ENCODE measurements at regions not wholly inside any gene's neighbourhood (a gene's known extent, or its start where the extent isn't known, plus 50 kb on each side); places are given as distances from the start of the nearest gene placed in this dataset.

DNA sequence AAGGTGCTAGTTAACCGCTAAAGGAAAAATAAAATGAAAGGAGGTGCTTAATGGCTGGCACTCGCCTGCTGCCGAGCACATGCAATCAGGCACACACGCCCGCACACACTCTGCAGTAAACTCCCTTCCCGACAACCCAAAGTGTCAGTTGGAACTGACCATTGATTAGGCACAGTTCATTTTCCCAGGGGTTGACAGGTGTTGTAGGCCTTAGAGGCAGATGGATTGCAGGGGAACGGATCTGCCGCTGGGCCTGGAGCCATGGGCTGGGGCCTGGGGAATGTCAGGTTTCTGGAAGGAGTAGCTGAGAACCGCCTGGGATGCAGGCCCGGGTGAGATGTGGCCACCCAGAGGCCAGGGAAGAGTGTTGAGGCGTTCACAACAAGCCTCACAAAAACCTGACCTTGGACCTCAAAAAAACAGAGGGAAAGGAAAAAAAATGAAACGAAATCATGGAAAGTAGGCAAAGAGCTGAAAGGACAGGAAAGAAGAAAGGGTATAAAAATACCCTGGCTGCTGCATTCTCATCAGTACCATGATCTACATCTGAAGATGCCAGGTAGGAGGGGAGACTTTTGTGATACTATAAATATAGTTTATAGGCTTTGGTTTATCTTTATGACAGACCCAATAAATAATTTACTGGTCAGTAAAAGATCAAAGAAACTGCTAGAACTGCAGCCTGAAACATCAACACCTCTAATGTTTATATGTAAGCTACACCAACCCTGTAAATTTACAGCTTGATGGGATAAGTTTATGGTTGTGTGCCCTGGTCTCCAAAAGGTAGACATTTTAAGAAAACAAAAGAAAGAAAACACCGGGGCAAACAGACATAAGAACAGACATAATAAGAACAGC is 313.4 kb downstream of the BUD13 start:
- TF ChIP-seq CTCF (IDR thresholded peaks at IDR 0.05) (no peak), ZFX (IDR thresholded peaks at IDR 0.05; ENCODE audit: borderline replicate concordance) (no peak)

Data from 22Rv1 (cell line).